SK-N-SH (cell line): ENCODE measurements at regions not wholly inside any gene's neighbourhood (a gene's known extent, or its start where the extent isn't known, plus 50 kb on each side); places are given as distances from the start of the nearest gene placed in this dataset.

Experiments
- CTCF ChIA-PET: fragments of 300-600, 350-600 bp; formaldehyde crosslinking; extraction: SDS; loops from one replicate; lab custom pipeline; 2021; lab: Yijun Ruan, JAX
- POLR2A ChIA-PET: fragments of 350-600 bp; sonication (Branson Sonifier 250); formaldehyde crosslinking; extraction: SDS; loops from one replicate; lab custom pipeline; 2020; ENCODE audit warnings: antibody characterized with exemption, inconsistent platforms; lab: Yijun Ruan, JAX
- DNase-seq: peaks from one replicate; pipeline ENCODE4 v3.0.0; 2012
- H2AFZ ChIP-seq: fragments of 200-600 bp; sonication (generic); 2 replicates; pipeline ENCODE4 v1.8.1; 2016; ENCODE audit warnings: antibody characterized with exemption, mild to moderate bottlenecking, low read depth
- H3F3A ChIP-seq: fragments of 200-600 bp; sonication (generic); replicated peaks from 2 replicates; pipeline ENCODE3; 2016; ENCODE audit warnings: antibody characterized with exemption, mild to moderate bottlenecking; ENCODE audit not compliant: insufficient read depth
- H3K27ac ChIP-seq, 2 experiments: fragments of 200-500 bp in 1 of 2; fragments of 200-600 bp in 1 of 2; sonication (Bioruptor generic) in 1 of 2; sonication (generic), shearing (Covaris generic) in 1 of 2; 2 replicates each; pipeline versions ENCODE4 v1.5.1 to v1.6.1; 2014 to 2016; ENCODE audit warnings: low read depth in 2 of 2, inconsistent platforms in 1 of 2, low read length in 1 of 2, mild to moderate bottlenecking in 1 of 2, mixed read lengths in 1 of 2
- H3K27me3 ChIP-seq: fragments of 200-600 bp; sonication (generic), shearing (Covaris generic); 2 replicates; pipeline ENCODE4 v1.6.1; 2016; ENCODE audit warnings: mixed run types; ENCODE audit not compliant: insufficient read depth
- H3K36me3 ChIP-seq, 2 experiments: fragments of 200-500 bp in 1 of 2; fragments of 200-600 bp in 1 of 2; sonication (Bioruptor generic) in 1 of 2; sonication (generic) in 1 of 2; replicated peaks in 1 of 2; 2 replicates each; pipeline versions ENCODE3 to v1.5.1; 2014 to 2016; ENCODE audit warnings: low read length in 1 of 2, mild to moderate bottlenecking in 1 of 2; ENCODE audit not compliant: insufficient read depth in 2 of 2, control insufficient read depth in 1 of 2
- H3K4me1 ChIP-seq, 2 experiments: fragments of 200-500 bp in 1 of 2; fragments of 200-600 bp in 1 of 2; sonication (Bioruptor generic) in 1 of 2; sonication (generic), shearing (Covaris generic) in 1 of 2; 2 replicates each; pipeline versions ENCODE4 v1.5.1 to v1.6.1; 2014 to 2016; ENCODE audit warnings: low read depth in 1 of 2, low read length in 1 of 2, mixed run types in 1 of 2; ENCODE audit not compliant: insufficient read depth in 2 of 2, control insufficient read depth in 1 of 2
- H3K4me2 ChIP-seq: fragments of 200-600 bp; sonication (generic), shearing (Covaris generic); 2 replicates; pipeline ENCODE4 v1.6.1; 2017; ENCODE audit warnings: mixed run types
- H3K4me3 ChIP-seq, 2 experiments: fragments of 200-500 bp in 1 of 2; fragments of 200-600 bp in 1 of 2; sonication (Bioruptor generic) in 1 of 2; sonication (generic), shearing (Covaris generic) in 1 of 2; 2 replicates each; pipeline versions ENCODE4 v1.5.1 to v1.8.1; 2014 to 2016; ENCODE audit warnings: low read depth in 2 of 2, inconsistent platforms in 1 of 2, low read length in 1 of 2, mild to moderate bottlenecking in 1 of 2, mixed read lengths in 1 of 2, moderate library complexity in 1 of 2
- H3K79me2 ChIP-seq: fragments of 200-600 bp; sonication (generic); 2 replicates; pipeline ENCODE4 v1.8.1; 2017; ENCODE audit warnings: mild to moderate bottlenecking; ENCODE audit not compliant: insufficient read depth
- H3K9ac ChIP-seq: fragments of 200-600 bp; sonication (generic); 2 replicates; pipeline ENCODE4 v1.6.1; 2017; ENCODE audit warnings: mixed run types
- H3K9me2 ChIP-seq: fragments of 200-600 bp; sonication (generic); 2 replicates; pipeline ENCODE4 v1.6.1; 2017; ENCODE audit warnings: mixed run types
- H3K9me3 ChIP-seq: fragments of 200-600 bp; sonication (generic); 2 replicates; pipeline ENCODE4 v1.6.1; 2017; ENCODE audit warnings: mixed run types, mild to moderate bottlenecking, moderate library complexity
- H4K20me1 ChIP-seq: fragments of 200-600 bp; sonication (generic); 2 replicates; pipeline ENCODE4 v1.6.1; 2017; ENCODE audit warnings: mild to moderate bottlenecking, mixed run types; ENCODE audit not compliant: insufficient read depth
- FOXM1 ChIP-seq: IDR thresholded peaks from 2 replicates; pipeline ENCODE4 v1.4.0; 2012; ENCODE audit warnings: low read depth, mild to moderate bottlenecking
- GABPA ChIP-seq: IDR thresholded peaks from 2 replicates; pipeline ENCODE4 v1.4.0; 2012; ENCODE audit warnings: low read depth, mild to moderate bottlenecking
- GATA2 ChIP-seq: sonication (generic); formaldehyde crosslinking; IDR thresholded peaks from 2 replicates; pipeline ENCODE4 v1.5.0; 2020; ENCODE audit warnings: mild to moderate bottlenecking, missing genetic modification reagents
- JUND ChIP-seq: IDR thresholded peaks from 2 replicates; pipeline ENCODE4 v1.4.0; 2012
- NFIC ChIP-seq: IDR thresholded peaks from 2 replicates; pipeline ENCODE4 v1.4.0; 2012; ENCODE audit warnings: borderline replicate concordance
- POLR2AphosphoS5 ChIP-seq: IDR thresholded peaks from 2 replicates; pipeline ENCODE4 v1.6.1; 2012; ENCODE audit warnings: low read depth, low read length
- RFX5 ChIP-seq: IDR thresholded peaks from 2 replicates; pipeline ENCODE4 v1.6.1; 2012; ENCODE audit warnings: mild to moderate bottlenecking, improper control_type of control experiment, low read length
- RXRA ChIP-seq: IDR thresholded peaks from 2 replicates; pipeline ENCODE4 v1.4.0; 2012; ENCODE audit warnings: low read depth, mild to moderate bottlenecking, borderline replicate concordance
- SMC3 ChIP-seq: IDR thresholded peaks from 2 replicates; pipeline ENCODE4 v1.6.1; 2012; ENCODE audit warnings: low read depth, low read length, improper control_type of control experiment
- TEAD4 ChIP-seq: IDR thresholded peaks from 2 replicates; pipeline ENCODE4 v1.4.0; 2012; ENCODE audit warnings: mild to moderate bottlenecking, borderline replicate concordance; ENCODE audit not compliant: insufficient read depth
- YY1 ChIP-seq: IDR thresholded peaks from 2 replicates; pipeline ENCODE4 v1.4.0; 2012; ENCODE audit warnings: low read depth, mild to moderate bottlenecking
- WGBS: methylation state at CpG from one replicate; pipeline ENCODE4 v1.1.6; 2017; ENCODE audit warnings: low lambda C conversion rate; 5-methylcytosine and 5-hydroxymethylcytosine counted together
- TF ChIP-seq, protein P1 (sequence below): fragments of 150-350 bp; IDR thresholded peaks from 2 replicates; pipeline ENCODE4 v1.6.1; 2016; ENCODE audit warnings: mild to moderate bottlenecking, low read depth, low read length
- TF ChIP-seq, protein P2 (sequence below): IDR thresholded peaks from 2 replicates; pipeline ENCODE4; 2012
- TF ChIP-seq, protein P3 (sequence below): IDR thresholded peaks from 2 replicates; pipeline ENCODE4 v1.4.0; 2012; ENCODE audit warnings: low read depth, borderline replicate concordance

DNA sequence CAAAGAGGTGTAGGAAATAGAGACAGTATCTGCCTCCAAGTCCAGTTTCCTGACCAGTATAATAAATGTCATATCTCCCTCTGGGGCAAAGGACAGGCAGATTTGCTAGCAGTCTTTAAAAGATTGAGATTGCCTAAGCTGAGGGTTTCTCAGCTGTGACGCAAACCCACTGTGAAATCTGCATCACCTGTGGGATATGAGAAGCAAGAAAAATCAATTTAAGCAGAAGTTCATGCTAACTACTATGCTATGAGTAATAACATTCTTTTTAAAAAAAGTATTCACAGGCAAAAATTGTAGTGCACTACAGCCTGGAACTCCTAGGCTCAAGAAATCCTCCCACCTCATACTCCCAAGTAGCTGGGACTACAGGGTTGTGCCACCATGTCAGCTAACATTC lies 168.1 kb upstream of the POC5 start:
- ChIA-PET POLR2A (interaction anchor here (1.4 kb wide), 1 partner anchor 290 kb away, joined by 8 read pairs; no protein-coding TSS in a partner anchor), CTCF (interaction anchor here (0.7 to 5.0 kb wide), 39 partner anchors 9 to 698 kb away, joined by 3 to 69 read pairs (median 4); no protein-coding TSS in a partner anchor)
- no peaks in the 10 kb centered on the region for H3K79me2 ChIP-seq
- H3K36me3 ChIP-seq: no peaks in the 10 kb centered on the region
- no peaks in the 10 kb centered on the region for H3K27me3 ChIP-seq
- H3K4me1 ChIP-seq: no peaks in the 10 kb centered on the region; a peak in 1 of 4 replicates
- H3K4me3 ChIP-seq: no peak overlapping the region
- no peaks in the 10 kb centered on the region for H3K9me3 ChIP-seq
- H2AFZ ChIP-seq: no peak overlapping the region
- H3K9me2 ChIP-seq: no peaks in the 10 kb centered on the region
- WGBS: 73% methylated on average over 1 of the region's 1 CpG
- TF ChIP-seq JUND: no peak
- TF ChIP-seq YY1: no peak
- no peak for TF ChIP-seq NFIC
- no peak overlapping the region for H3K27ac ChIP-seq
- no peak for DNase-seq
- H3K9ac ChIP-seq: no peak overlapping the region
- no peaks in the 10 kb centered on the region for H3F3A ChIP-seq
- no peaks in the 10 kb centered on the region for H4K20me1 ChIP-seq
- H3K4me2 ChIP-seq: no peak overlapping the region

DNA sequence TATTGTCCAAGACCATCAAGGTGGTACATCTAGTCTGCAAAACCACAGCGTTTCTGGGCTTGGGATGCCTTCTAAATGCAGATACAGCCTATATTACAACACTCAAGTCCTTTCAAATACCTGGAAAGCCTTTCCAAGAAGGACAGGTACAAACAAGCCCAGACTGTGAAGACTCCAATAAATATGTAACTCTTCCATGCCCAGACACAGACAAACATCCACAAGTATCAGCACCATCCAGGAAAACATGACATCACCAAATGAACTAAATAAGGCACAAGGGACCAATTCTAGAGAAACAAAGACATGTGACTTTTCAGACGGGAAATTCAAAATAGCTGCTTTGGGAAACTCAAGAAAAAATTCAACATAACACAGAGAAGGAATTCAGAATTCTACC lies 152.7 kb upstream of the POC5 start:
- ChIA-PET POLR2A (no interaction called here), CTCF (no interaction called here)
- DNase-seq: no peak
- H3K4me2 ChIP-seq: no peak overlapping the region
- H3F3A ChIP-seq: no peaks in the 10 kb centered on the region
- TF ChIP-seq POLR2AphosphoS5: no peak
- TF ChIP-seq SMC3: no peak
- TF ChIP-seq GATA2 (CRISPR knock-in tag): no peak
- no peak for TF ChIP-seq RXRA
- TF ChIP-seq TEAD4: no peak
- TF ChIP-seq FOXM1: no peak
- TF ChIP-seq, protein P1, sequence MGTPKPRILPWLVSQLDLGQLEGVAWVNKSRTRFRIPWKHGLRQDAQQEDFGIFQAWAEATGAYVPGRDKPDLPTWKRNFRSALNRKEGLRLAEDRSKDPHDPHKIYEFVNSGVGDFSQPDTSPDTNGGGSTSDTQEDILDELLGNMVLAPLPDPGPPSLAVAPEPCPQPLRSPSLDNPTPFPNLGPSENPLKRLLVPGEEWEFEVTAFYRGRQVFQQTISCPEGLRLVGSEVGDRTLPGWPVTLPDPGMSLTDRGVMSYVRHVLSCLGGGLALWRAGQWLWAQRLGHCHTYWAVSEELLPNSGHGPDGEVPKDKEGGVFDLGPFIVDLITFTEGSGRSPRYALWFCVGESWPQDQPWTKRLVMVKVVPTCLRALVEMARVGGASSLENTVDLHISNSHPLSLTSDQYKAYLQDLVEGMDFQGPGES: no peak
- TF ChIP-seq, protein P2, sequence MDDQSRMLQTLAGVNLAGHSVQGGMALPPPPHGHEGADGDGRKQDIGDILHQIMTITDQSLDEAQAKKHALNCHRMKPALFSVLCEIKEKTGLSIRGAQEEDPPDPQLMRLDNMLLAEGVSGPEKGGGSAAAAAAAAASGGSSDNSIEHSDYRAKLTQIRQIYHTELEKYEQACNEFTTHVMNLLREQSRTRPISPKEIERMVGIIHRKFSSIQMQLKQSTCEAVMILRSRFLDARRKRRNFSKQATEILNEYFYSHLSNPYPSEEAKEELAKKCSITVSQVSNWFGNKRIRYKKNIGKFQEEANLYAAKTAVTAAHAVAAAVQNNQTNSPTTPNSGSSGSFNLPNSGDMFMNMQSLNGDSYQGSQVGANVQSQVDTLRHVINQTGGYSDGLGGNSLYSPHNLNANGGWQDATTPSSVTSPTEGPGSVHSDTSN: no peak
- TF ChIP-seq RFX5: no peak
- TF ChIP-seq, protein P3, sequence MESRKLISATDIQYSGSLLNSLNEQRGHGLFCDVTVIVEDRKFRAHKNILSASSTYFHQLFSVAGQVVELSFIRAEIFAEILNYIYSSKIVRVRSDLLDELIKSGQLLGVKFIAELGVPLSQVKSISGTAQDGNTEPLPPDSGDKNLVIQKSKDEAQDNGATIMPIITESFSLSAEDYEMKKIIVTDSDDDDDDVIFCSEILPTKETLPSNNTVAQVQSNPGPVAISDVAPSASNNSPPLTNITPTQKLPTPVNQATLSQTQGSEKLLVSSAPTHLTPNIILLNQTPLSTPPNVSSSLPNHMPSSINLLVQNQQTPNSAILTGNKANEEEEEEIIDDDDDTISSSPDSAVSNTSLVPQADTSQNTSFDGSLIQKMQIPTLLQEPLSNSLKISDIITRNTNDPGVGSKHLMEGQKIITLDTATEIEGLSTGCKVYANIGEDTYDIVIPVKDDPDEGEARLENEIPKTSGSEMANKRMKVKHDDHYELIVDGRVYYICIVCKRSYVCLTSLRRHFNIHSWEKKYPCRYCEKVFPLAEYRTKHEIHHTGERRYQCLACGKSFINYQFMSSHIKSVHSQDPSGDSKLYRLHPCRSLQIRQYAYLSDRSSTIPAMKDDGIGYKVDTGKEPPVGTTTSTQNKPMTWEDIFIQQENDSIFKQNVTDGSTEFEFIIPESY: no peak
- TF ChIP-seq GABPA: no peak
- no peaks in the 10 kb centered on the region for H4K20me1 ChIP-seq
- H3K27ac ChIP-seq: no peak overlapping the region
- H3K4me3 ChIP-seq: no peak overlapping the region
- no peaks in the 10 kb centered on the region for H3K9me3 ChIP-seq
- H3K9me2 ChIP-seq: no peaks in the 10 kb centered on the region
- H3K27me3 ChIP-seq: no peaks in the 10 kb centered on the region
- no peaks in the 10 kb centered on the region for H3K79me2 ChIP-seq
- no peaks in the 10 kb centered on the region for H3K36me3 ChIP-seq
- no peak overlapping the region for H3K9ac ChIP-seq
- H3K4me1 ChIP-seq: peaks cover 0 to under 1% of the 10 kb centered on the region in 2 experiments; a peak in 1 of 4 replicates
- H2AFZ ChIP-seq: no peak overlapping the region
- 30% methylated on average over 2 of the region's 2 CpGs for WGBS
